ENCODE measurements at regions not wholly inside any gene's neighbourhood (a gene's known extent, or its start where the extent isn't known, plus 50 kb on each side); places are given as distances from the start of the nearest gene placed in this dataset.

- H3K36me3 ChIP-seq (ENCODE audit: control insufficient read depth in 2 of 2, extremely low read depth in 1 of 2, insufficient read depth in 2 of 2, low read length in 2 of 2), result no peaks in the 10 kb centered on the region
- H3K27me3 ChIP-seq (ENCODE audit: control insufficient read depth in 2 of 2, insufficient read depth in 2 of 2, low read length in 2 of 2), result no peaks in the 10 kb centered on the region
- H3K9me3 ChIP-seq (replicated peaks; ENCODE audit: control insufficient read depth, insufficient read depth, low read length), result no peaks in the 10 kb centered on the region
- no peak overlapping the region for H2AFZ ChIP-seq (ENCODE audit: low read depth, low read length)
- dilution Hi-C loops (cut with MboI; ENCODE audit: extremely low pct_ligation_motif_present, low sequenced_read_pairs), result no loop called here
- ChIA-PET POLR2A (no interaction called here), CTCF (no interaction called here)
- intact Hi-C loops (cut with micrococcal nuclease), result no loop called here
- H4K20me1 ChIP-seq (replicated peaks; ENCODE audit: control insufficient read depth, extremely low read depth, insufficient read depth, low read length), result no peaks in the 10 kb centered on the region
- no peak overlapping the region for H3K4me2 ChIP-seq (ENCODE audit: insufficient read depth, low read length)
- BruUV-seq (replicated peaks), result no TSS peak
- no peaks in the 10 kb centered on the region for H3K9me1 ChIP-seq (replicated peaks; ENCODE audit: control insufficient read depth, extremely low read depth, insufficient read depth, low read length)
- H3K4me1 ChIP-seq (ENCODE audit: control insufficient read depth, extremely low read depth, insufficient read depth, low read length), result no peaks in the 10 kb centered on the region
- no peak overlapping the region for H3K9ac ChIP-seq (replicated peaks; ENCODE audit: extremely low read depth, insufficient read depth, low read length)
- DNase-seq (ENCODE audit: low read depth, low spot score), result no peak
- H3K4me3 ChIP-seq (replicated peaks in 1 of 3; ENCODE audit: insufficient read depth in 1 of 3, low read depth in 1 of 3, low read length in 3 of 3), result no peak overlapping the region
- no peaks in the 10 kb centered on the region for H3K79me2 ChIP-seq (ENCODE audit: control insufficient read depth, insufficient read depth, low read length)
- no peak for FAIRE-seq
- no peak for TF ChIP-seq JUN (IDR thresholded peaks at IDR 0.05; ENCODE audit: borderline replicate concordance, insufficient read depth, insufficient read length, low read depth)
- TF ChIP-seq CTCF (IDR thresholded peaks at IDR 0.05; ENCODE audit: extremely low read depth in 1 of 2, insufficient read depth in 1 of 2, low read depth in 1 of 2, low read length in 2 of 2), result no peak
- H3K27ac ChIP-seq (ENCODE audit: insufficient read depth, low read depth, low read length), result no peak overlapping the region
These were observed 169.1 kb upstream of the CST7 start for GRCh38 chr20:24779946-24780345.

DNA sequence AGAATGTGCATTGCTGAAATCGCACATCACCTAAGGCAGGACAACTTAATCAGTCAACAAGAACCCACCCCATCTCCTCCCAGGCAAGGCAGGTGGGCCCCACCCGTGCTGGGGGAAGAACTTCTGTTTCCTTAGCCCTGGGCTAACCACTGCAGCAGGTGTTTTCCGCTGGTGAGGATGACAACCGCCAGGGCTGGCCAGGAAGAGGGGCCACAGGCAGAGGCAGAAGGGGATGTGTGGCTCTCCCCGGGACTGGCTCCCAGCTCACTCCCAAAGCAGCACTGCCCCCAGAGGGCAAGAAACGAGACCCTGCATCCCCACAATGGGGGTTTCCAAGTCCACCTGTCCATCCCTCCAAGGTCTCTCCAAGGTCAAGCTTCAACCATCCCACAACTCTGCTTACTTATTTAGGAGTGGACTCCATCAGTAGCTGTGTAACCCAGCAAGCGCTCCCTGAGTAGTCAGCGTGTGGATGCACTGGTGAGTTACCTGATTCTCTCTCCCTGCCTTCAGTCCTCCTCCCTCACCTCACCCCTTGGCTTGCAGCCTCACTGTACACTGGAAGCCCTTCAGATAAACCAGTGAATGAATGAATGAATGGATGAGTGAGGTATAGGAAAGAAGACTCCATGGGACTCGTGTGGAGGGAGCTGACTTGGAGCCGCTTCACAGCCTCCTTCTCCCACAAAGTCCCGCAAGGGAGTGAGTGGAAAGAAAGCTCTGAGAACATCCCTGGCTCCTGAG is 168.2 kb upstream of the CST7 start:
- intact Hi-C loops (cut with micrococcal nuclease), result no loop called here
- no peaks in the 10 kb centered on the region for H3K36me3 ChIP-seq (ENCODE audit: control insufficient read depth in 2 of 2, extremely low read depth in 1 of 2, insufficient read depth in 2 of 2, low read length in 2 of 2)
- H3K9me3 ChIP-seq (replicated peaks; ENCODE audit: control insufficient read depth, insufficient read depth, low read length), result no peaks in the 10 kb centered on the region
- H3K9me1 ChIP-seq (replicated peaks; ENCODE audit: control insufficient read depth, extremely low read depth, insufficient read depth, low read length), result no peaks in the 10 kb centered on the region
- no peak overlapping the region for H3K4me3 ChIP-seq (replicated peaks in 1 of 3; ENCODE audit: insufficient read depth in 1 of 3, low read depth in 1 of 3, low read length in 3 of 3)
- no peaks in the 10 kb centered on the region for H3K27me3 ChIP-seq (ENCODE audit: control insufficient read depth in 2 of 2, insufficient read depth in 2 of 2, low read length in 2 of 2)
- no peaks in the 10 kb centered on the region for H3K79me2 ChIP-seq (ENCODE audit: control insufficient read depth, insufficient read depth, low read length)
- no peak for DNase-seq (ENCODE audit: low read depth, low spot score)
- ChIA-PET CTCF (no interaction called here), POLR2A (no interaction called here)
- BruUV-seq (replicated peaks), result no TSS peak
- no peak overlapping the region for H3K9ac ChIP-seq (replicated peaks; ENCODE audit: extremely low read depth, insufficient read depth, low read length)
- dilution Hi-C loops (cut with MboI; ENCODE audit: extremely low pct_ligation_motif_present, low sequenced_read_pairs), result no loop called here
- no peak overlapping the region for H3K4me2 ChIP-seq (ENCODE audit: insufficient read depth, low read length)
- H4K20me1 ChIP-seq (replicated peaks; ENCODE audit: control insufficient read depth, extremely low read depth, insufficient read depth, low read length), result no peaks in the 10 kb centered on the region
- no peak overlapping the region for H3K27ac ChIP-seq (ENCODE audit: insufficient read depth, low read depth, low read length)
- TF ChIP-seq MYC (IDR thresholded peaks at IDR 0.05; ENCODE audit: low read depth, low read length) (no peak), CTCF (IDR thresholded peaks at IDR 0.05; ENCODE audit: extremely low read depth in 1 of 2, insufficient read depth in 1 of 2, low read depth in 1 of 2, low read length in 2 of 2) (no peak), JUN (IDR thresholded peaks at IDR 0.05; ENCODE audit: borderline replicate concordance, insufficient read depth, insufficient read length, low read depth) (no peak), GATA2 (IDR thresholded peaks at IDR 0.05; ENCODE audit: insufficient read depth, insufficient read length, low read depth, low read length) (no peak), EZH2 (IDR thresholded peaks at IDR 0.05; ENCODE audit: borderline replicate concordance, low read depth, low read length, severe bottlenecking) (no peak), POLR2A (IDR thresholded peaks at IDR 0.05; ENCODE audit: low read depth, low read length) (no peak), FOS (IDR thresholded peaks at IDR 0.05; ENCODE audit: borderline replicate concordance, insufficient read depth, low read length) (no peak)
- TF ChIP-seq, protein P1, sequence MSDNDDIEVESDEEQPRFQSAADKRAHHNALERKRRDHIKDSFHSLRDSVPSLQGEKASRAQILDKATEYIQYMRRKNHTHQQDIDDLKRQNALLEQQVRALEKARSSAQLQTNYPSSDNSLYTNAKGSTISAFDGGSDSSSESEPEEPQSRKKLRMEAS (IDR thresholded peaks at IDR 0.05; ENCODE audit: insufficient read depth, insufficient read length), result no peak
- H2AFZ ChIP-seq (ENCODE audit: low read depth, low read length), result no peak overlapping the region
- no peak for FAIRE-seq
- H3K4me1 ChIP-seq (ENCODE audit: control insufficient read depth, extremely low read depth, insufficient read depth, low read length), result no peaks in the 10 kb centered on the region

All from endothelial cell of umbilical vein (primary cell).